ENCODE measurements at regions not wholly inside any gene's neighbourhood (a gene's known extent, or its start where the extent isn't known, plus 50 kb on each side); places are given as distances from the start of the nearest gene placed in this dataset.

GRCh38 chr1:37118790-37119189, 84.5 kb upstream of the GRIK3 start:
- TF ChIP-seq YY1 (IDR thresholded peaks at IDR 0.05; ENCODE audit: insufficient read depth, insufficient read length): no peak
- TF ChIP-seq ZNF274 (IDR thresholded peaks at IDR 0.05; ENCODE audit: low read depth, low read length): no peak
